ENCODE measurements at regions not wholly inside any gene's neighbourhood (a gene's known extent, or its start where the extent isn't known, plus 50 kb on each side); places are given as distances from the start of the nearest gene placed in this dataset.

DNA sequence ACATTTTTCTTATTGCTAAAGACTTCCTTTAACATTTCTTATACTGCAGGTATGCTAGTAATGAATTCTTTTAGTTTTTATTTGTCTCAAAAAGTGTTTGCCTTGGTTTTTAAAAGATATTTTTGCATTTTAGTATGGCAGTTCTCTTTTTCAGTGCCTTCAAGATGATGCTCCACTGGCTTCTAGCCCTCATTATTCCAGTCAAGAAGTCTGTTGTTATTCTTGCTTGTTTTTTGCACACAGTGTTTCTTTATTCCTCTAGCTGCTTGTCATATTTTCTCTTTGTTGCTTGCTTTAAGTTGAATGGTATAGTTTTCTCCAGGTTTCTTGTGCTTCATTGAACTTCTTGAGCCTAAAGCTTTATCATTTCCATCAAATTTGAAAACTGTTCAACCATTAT, 158.0 kb upstream of the SPHKAP start:
- H3K27me3 Mint-ChIP-seq: no peaks in the 10 kb centered on the region
- intact Hi-C loops (cut with DNase I, micrococcal nuclease): no loop called here
- TF ChIP-seq, protein P1, sequence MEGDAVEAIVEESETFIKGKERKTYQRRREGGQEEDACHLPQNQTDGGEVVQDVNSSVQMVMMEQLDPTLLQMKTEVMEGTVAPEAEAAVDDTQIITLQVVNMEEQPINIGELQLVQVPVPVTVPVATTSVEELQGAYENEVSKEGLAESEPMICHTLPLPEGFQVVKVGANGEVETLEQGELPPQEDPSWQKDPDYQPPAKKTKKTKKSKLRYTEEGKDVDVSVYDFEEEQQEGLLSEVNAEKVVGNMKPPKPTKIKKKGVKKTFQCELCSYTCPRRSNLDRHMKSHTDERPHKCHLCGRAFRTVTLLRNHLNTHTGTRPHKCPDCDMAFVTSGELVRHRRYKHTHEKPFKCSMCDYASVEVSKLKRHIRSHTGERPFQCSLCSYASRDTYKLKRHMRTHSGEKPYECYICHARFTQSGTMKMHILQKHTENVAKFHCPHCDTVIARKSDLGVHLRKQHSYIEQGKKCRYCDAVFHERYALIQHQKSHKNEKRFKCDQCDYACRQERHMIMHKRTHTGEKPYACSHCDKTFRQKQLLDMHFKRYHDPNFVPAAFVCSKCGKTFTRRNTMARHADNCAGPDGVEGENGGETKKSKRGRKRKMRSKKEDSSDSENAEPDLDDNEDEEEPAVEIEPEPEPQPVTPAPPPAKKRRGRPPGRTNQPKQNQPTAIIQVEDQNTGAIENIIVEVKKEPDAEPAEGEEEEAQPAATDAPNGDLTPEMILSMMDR (IDR thresholded peaks at IDR 0.05): no peak
- Histone ChIP-seq H3K36me3 (ENCODE audit: insufficient read depth, low read length) (no peaks in the 10 kb centered on the region), H3K4me1 (ENCODE audit: insufficient read depth, low read length) (no peaks in the 10 kb centered on the region), H3K4me3 (ENCODE audit: low read length) (no peak overlapping the region), H3K9me3 (ENCODE audit: control insufficient read depth in 1 of 2, insufficient read depth in 1 of 2, low read length in 2 of 2) (peaks cover 0 to 5% of the 10 kb centered on the region in 2 experiments), H3K27ac (ENCODE audit: low read depth in 1 of 2, low read length in 2 of 2) (no peak overlapping the region), H3K27me3 (ENCODE audit: control insufficient read depth in 1 of 2, insufficient read depth in 2 of 2, low read length in 2 of 2) (no peaks in the 10 kb centered on the region)
- H3K9me3 Mint-ChIP-seq: peaks cover 9% of the 10 kb centered on the region
- ChIA-PET CTCF (interaction anchor here (1.3 kb wide), 1 partner anchor 12 kb away, joined by 3 read pairs; no protein-coding TSS in a partner anchor), POLR2A (no interaction called here)
- H3K4me1 Mint-ChIP-seq (ENCODE audit: low read depth): no peaks in the 10 kb centered on the region
- no peak overlapping the region for H3K4me3 Mint-ChIP-seq
- no peak for DNase-seq
- no peak for ATAC-seq (ENCODE audit: poor library complexity)
- no peaks in the 10 kb centered on the region for H3K36me3 Mint-ChIP-seq (ENCODE audit: low read depth)
- H3K27ac Mint-ChIP-seq: no peak overlapping the region

DNA sequence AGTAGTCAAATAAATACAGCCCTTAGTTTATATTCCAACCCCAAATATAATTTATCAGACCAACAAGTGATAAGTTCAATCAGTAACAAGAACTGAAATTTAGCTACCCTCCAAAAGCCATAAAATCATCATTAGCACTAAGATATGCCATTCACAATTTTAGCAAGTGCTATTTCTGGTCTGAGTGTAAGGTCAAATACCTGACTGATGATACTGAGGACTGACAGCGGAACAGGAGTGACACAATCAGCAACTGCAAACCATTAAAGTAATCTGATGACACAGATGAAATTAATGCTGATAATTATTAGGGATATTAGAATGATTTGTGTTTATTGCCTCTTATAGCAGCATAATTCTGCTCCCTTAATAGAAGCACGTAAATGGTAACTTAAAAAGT, 152.7 kb upstream of the SPHKAP start:
- no peaks in the 10 kb centered on the region for H3K36me3 Mint-ChIP-seq (ENCODE audit: low read depth)
- H3K9me3 Mint-ChIP-seq: peaks cover 2% of the 10 kb centered on the region
- ChIA-PET POLR2A (no interaction called here), CTCF (no interaction called here)
- H3K4me1 Mint-ChIP-seq (ENCODE audit: low read depth): no peaks in the 10 kb centered on the region
- no peak overlapping the region for H3K4me3 ChIP-seq (ENCODE audit: low read length)
- no peaks in the 10 kb centered on the region for H3K27me3 ChIP-seq (ENCODE audit: control insufficient read depth in 1 of 2, insufficient read depth in 2 of 2, low read length in 2 of 2)
- intact Hi-C loops (cut with DNase I, micrococcal nuclease): no loop called here
- ATAC-seq (ENCODE audit: poor library complexity) (no peak), DNase-seq (no peak)
- TF ChIP-seq, protein P1 (IDR thresholded peaks at IDR 0.05): no peak
- H3K27ac Mint-ChIP-seq: no peak overlapping the region
- no peaks in the 10 kb centered on the region for H3K36me3 ChIP-seq (ENCODE audit: insufficient read depth, low read length)
- no peaks in the 10 kb centered on the region for H3K9me3 ChIP-seq (ENCODE audit: control insufficient read depth in 1 of 2, insufficient read depth in 1 of 2, low read length in 2 of 2)
- no peaks in the 10 kb centered on the region for H3K4me1 ChIP-seq (ENCODE audit: insufficient read depth, low read length)
- H3K27me3 Mint-ChIP-seq: no peaks in the 10 kb centered on the region
- H3K27ac ChIP-seq (ENCODE audit: low read depth in 1 of 2, low read length in 2 of 2): no peak overlapping the region
- H3K4me3 Mint-ChIP-seq: no peak overlapping the region

GRCh38 chr2:228329282-228329681, 147.8 kb upstream of the SPHKAP start:
- DNase-seq (no peak), ATAC-seq (ENCODE audit: poor library complexity) (no peak)
- H3K9me3 ChIP-seq (ENCODE audit: control insufficient read depth in 1 of 2, insufficient read depth in 1 of 2, low read length in 2 of 2): peaks cover 0 to 8% of the 10 kb centered on the region in 2 experiments
- intact Hi-C loops (cut with DNase I, micrococcal nuclease): no loop called here
- H3K27ac ChIP-seq (ENCODE audit: low read depth in 1 of 2, low read length in 2 of 2): no peak overlapping the region
- no peaks in the 10 kb centered on the region for H3K4me1 ChIP-seq (ENCODE audit: insufficient read depth, low read length)
- TF ChIP-seq, protein P1 (IDR thresholded peaks at IDR 0.05): no peak
- no peaks in the 10 kb centered on the region for H3K36me3 ChIP-seq (ENCODE audit: insufficient read depth, low read length)
- Mint-ChIP-seq H3K4me3 (no peak overlapping the region), H3K36me3 (ENCODE audit: low read depth) (no peaks in the 10 kb centered on the region), H3K27ac (no peak overlapping the region), H3K9me3 (peaks cover 12% of the 10 kb centered on the region), H3K4me1 (ENCODE audit: low read depth) (no peaks in the 10 kb centered on the region), H3K27me3 (no peaks in the 10 kb centered on the region)
- H3K4me3 ChIP-seq (ENCODE audit: low read length): no peak overlapping the region
- no peaks in the 10 kb centered on the region for H3K27me3 ChIP-seq (ENCODE audit: control insufficient read depth in 1 of 2, insufficient read depth in 2 of 2, low read length in 2 of 2)
- ChIA-PET CTCF (no interaction called here), POLR2A (no interaction called here)

Data from CD4-positive, alpha-beta T cell (primary cell).